ENCODE measurements at regions not wholly inside any gene's neighbourhood (a gene's known extent, or its start where the extent isn't known, plus 50 kb on each side); places are given as distances from the start of the nearest gene placed in this dataset.
A peak's percentile ranks its signal among the peaks of the same experiment; 100 is the strongest.

DNA sequence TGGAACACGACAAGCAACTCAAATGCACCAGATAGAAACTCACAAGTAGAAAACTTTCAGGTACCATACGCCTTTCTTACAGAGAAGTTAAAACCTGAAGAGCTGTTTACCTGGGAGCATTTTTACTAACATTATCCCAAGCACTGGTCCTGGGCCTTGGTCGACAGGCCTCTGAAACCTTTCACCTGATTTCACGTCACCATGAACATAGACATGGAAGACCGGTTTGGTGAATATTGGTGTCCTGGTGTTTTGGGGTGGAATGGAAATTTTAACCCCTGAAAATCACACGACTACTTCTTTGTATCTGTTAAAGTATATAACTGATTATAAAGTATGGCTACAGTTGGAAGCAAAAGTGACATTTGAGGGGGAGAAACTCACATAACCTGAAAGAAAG, 176.6 kb upstream of the ARGLU1 start:
- DNase-seq = no peak

DNA sequence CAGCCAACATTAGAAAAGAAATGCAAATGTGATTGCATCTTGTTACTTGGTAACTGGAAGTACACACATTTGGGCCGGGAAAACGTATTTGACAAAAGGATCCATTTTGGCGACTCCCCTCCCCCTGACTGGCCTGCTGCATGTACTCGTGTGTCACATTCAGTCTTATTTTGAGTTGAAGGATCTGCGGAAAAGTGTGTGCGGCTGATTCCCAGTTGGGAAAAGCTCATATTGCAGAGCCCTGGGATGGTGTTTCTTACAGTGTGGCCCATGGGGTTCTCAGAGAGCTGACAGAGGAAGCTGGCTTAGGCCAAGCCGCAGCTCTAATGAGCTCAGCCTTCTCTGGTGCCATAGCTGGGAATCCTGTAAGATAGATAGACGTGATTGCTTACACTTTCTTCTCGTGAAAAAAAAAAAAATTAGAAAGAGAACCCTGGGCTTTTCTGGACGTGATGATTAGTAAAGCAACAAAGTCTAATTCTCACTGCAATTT, 170.3 kb upstream of the ARGLU1 start:
- no peak for DNase-seq

DNA sequence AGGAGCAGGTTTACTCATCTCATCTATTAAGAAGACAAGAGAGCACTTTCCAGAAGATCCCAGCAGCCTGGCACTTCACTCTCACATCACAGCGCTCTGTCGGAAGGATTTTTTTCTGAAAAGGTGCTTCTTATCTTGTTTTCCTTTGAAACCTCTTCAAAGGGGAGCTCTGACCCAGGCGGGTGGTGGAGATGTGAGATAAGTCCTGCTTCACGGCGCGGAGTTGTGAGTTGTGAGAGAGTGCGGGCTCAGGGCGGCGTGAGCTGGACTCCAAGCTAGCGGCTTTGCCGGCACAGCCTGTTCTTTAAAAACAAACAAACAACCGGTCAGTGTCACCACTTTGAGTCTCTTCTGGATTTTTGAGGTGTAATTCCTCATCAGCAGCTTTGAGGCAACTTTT, 169.0 kb upstream of the ARGLU1 start:
- no peak for DNase-seq

DNA sequence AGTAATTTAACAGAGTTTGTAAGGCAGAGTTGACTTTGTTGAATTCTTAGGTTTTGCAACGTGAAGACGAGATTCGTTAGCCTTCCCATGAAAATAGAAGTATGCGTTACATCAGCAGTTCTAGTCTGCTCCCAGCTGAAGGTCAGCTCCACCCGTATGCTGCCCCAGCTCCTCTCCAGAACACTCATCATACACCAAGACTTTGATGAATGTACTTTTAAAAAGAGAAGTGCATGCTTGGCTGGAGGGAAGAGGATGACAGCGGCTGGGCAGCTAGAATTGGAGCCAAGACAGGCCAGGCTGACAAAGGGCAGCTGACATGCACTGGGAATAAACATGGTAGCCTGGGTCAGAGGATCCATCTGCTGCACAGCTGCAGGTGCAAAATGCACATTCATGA, 166.3 kb upstream of the ARGLU1 start:
- DNase-seq = no peak

DNA sequence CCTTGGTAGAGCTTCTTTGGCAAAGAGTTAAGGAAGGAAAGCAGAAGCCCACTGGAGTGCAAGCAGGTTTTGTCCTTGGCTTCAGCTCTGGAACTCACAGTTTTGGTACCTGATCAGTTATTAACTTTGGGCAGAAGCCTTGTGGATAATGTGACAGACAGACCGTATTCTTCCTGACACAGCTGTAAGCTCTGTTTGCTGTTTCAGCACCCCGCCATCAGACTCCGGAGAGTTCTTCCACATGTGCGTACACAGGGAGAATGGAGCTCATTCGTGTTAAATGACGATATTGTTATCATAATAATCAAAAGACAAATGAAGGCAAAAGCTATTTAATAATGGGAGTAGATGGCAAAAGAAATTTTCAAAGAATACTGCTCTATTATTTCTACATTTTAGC, 155.1 kb upstream of the ARGLU1 start:
- no peak for DNase-seq

DNA sequence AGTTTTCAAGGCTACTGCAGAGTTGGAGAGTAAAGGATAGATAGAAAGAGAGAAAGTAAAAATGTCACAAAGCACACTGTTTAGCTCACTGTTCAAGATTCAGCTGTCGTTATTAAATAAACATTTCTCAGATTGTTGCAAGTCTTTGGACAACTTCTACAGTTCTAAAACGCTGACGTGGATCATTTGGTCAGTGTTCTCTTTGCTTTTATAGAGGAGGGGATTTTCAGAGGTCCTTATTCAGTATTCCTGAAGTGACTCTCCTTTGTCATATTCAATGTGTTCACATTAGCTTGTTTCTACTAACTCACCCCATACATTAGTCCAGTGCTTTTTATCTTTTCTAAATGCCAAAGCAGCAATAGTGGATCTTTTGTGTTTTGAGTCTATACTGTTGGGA, 154.7 kb upstream of the ARGLU1 start:
- no peak for DNase-seq

DNA sequence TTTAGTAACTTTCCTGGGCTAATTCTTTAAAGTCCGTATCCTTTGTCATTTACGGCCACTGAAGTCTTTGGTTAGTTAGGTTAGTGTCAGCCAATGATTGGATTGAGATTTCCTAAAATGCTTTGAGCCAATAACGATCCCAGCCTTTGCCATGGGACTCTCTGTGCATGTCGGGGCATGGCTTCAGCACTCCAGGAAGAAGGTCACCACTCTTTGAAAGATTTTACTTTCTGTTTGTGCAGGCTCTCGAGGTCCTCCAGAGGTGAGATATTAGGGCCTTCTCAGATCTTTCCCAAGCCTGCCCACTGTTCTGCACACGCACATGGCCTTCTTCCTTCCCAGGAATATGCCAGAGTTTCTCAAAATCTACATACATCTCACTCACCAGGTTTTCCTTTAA, 153.7 kb upstream of the ARGLU1 start:
- no peak for DNase-seq

DNA sequence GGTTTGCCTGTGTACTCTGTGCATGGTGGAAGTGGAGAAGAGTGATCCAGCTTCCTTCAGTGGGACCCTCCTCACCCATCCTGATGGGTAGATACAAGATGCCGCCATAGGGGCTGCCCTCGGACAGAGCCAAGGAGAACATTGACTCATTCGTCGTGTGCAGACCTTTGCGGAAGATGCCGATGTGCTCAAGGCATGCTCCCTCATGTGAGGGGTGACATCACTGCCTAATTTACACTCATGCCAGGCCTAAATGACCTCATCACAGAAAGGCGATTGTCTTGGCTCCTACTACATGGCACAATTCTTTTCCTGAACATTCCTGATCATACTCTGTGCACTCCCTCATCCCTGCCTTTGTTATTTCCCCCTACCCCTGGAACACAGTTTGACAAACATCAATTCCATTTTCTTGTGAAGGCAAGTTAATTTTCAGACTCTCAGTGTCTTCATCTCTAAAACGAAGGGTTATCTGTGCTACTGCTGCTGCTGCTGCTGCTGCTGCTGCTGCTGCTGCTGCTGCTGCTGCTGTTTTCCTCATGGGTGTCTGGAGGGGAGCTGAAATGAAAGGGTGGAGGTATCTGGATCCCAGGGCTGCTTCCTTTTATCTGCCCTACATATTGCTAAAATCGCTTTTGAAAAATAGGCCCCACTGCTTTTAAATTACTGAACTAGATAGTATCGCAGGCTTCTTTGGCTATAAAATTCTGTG, 146.5 kb upstream of the ARGLU1 start:
- no peak for DNase-seq

DNA sequence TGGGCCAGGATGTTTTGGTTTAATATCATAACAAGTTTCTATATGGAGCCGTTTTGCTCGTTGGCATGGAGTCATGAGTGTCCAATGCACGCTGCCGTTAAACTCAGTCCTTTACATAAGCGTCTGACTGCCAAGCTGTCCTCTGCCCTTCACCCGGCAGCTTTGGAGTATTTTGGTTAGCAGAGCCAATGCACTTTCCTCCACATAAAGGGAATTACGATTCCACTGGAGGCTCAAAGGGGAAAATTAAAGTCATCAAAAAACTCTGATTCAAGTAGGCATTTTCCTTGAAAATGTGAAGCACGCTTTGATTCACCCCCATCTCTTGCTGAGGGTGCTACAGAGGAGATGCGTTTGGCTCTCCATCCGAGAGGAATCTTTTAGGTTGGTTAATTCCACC, 144.4 kb upstream of the ARGLU1 start:
- no peak for DNase-seq

DNA sequence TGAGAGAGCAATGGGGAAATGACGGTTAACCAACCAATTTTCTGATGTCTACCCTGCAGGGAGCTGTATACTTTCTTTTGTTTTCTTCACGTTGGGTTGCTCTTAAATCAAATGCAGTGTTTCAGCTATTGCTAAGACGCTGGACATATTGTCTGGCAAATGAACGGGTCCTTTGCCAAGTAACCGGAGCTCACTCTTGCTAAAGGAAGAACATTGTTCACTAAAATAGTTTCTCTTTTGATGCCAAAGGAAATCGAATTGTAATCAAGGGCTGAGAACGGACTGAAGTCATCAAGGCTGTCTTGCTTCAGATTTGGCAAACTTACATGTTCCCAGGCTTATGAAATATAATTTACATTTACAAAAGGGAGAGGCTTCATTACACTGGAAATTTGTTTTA, 142.3 kb upstream of the ARGLU1 start:
- no peak for DNase-seq

DNA sequence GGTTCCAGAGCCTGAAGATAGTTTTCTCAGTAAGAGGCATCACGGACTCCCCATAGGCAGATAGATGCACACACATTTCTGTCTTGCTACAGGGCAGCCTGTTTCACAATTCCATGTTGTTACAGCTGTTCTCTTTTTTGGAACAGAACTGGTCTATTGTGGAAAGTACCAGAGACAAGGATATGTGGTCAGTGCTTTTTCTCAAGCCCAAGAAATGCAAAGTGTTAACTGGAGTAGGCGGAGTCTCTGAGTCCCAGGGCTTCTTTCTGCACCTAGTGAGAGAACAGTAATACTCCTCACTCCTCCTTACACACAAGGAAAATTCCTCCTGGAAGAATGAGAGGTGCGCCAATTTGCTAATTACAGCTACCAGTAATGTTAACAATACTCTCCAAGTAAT, 141.6 kb upstream of the ARGLU1 start:
- DNase-seq = no peak

DNA sequence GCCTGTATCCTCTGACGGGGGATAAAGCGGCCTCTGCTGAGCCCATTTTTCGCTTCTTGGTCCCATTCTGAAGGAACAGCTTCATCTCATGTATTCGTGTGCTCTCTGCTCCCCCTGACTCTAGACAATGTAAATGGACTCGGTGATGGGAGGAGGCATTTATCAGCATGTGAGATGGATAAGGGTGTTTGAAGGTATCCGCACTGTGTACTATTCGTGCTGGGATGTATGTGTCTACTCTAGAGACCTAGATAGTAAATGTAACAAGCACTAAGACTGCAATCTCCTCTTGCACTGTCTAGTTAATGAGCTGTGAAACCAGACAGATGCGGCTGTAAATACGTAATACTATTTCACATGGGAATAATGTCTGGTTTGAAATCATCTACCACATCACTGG, 134.6 kb upstream of the ARGLU1 start:
- DNase-seq = no peak

DNA sequence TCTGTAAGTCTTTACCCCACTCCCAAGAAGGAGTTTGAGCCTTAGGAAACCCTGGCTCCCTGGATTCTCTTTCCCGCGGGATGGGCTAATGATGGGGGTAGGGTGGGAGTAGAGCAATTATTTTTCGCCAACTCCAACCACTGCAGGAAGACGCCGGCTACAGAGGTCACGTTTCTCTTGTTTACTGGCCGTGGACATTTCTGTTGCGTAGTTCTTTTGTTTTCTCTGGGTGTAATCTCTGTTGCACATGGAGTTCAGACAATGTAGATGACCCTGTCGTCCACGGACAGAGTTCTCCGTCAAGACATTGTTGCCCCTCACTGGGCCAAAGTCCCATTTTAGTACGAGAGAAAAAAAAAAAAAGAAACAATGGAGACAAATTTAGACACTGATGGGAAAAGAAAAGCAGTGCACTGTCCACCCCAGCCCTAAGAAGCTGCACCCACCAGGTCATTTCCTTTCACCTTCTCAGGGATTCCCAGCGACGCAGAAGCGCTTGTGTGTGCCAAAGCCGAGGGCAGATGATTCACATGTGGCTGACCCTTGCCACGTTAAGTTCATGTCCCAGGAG, 133.9 kb upstream of the ARGLU1 start:
- no peak for DNase-seq

DNA sequence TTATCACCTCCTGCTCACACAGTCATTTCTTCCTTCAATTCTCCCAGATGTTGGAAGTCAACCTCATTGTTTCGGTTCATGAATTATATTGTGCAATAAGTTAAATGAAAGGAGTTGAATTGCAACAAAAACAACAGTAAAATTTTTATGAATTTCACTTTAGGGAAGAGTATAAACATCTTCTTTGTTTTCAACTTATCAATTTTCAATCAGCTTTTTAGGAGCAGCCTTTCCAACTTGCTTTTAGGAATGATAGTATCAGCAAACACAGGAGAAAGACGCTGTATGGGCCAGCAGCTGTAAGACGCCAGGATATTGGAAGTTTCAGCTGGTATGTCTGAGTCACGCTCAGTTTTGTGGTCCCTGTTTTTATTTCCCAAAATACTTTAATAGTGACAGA, 132.5 kb upstream of the ARGLU1 start:
- no peak for DNase-seq

DNA sequence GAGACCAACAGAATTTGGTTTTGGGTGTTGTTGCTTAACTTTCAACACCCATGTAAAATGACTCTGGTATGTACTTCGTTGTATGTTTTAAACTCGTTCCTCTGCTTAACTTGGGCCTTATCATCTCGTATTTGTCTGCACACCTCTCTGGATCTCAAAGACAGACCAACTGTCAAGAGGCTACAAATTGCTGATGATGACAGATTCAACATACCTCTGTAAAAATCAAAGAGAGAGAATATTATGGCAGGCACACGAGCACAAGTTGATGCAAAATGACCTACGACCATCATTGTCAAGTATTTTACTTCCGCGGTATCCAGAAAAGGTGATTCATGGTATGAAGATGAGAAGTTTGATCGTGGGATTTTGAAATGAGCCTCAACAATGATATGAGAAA, 132.1 kb upstream of the ARGLU1 start:
- DNase-seq = no peak

DNA sequence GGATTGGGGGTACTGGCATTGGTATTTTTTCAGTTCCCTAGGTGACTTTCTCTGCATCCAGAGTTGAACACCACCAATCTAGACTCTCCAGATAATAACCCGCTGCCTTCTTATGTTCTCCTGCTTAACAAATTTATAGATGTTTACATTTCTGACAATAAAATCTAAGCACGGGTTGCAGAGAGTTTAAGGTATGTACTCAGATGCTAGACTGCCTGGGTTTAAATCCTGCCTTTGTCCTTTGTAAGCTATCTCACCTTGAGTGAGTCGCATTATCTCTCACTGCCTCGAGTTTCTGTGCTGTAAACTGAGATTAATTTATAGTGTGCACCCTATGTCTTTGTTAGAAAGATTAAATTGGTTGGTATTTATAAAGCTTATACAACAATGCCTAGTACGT, 131.4 kb upstream of the ARGLU1 start:
- no peak for DNase-seq

DNA sequence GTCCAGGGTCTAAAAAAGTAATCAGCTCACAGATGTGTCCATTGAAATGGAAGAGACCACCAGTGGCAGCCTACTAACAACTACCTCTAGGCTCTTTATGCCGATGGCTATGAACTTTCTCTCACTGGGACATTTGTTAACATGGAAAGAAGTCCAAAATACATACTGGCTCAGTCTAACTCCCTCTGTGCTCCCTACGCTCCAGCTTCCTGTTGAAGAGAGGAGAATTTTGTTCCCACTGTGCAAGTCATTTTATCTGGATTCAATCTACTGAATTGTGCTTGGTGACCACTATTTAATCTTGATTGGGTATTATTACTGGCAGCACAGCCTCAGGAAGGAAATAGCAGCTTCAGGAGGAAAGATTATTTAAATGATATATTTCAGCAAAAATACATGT, 128.8 kb upstream of the ARGLU1 start:
- no peak for DNase-seq

DNA sequence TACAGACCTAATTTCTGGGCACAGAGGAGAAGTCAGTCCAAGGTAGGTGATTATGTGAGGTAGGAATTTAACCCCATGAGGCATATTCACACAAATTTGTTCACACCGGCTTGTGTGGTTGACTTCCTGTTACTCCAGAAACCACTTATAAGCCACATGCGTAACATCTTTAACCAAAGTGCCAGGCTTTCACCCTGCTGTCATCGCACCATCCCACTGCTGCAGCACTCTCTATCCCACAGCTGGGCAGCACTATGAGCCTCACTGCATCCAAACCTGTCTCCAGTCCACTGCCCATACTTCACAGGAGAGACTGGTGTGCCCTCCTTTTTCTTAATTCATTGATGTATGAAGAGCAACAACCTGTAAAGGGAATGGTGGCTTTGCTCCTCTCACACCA, 128.2 kb upstream of the ARGLU1 start:
- DNase-seq = peak; percentile 10

DNA sequence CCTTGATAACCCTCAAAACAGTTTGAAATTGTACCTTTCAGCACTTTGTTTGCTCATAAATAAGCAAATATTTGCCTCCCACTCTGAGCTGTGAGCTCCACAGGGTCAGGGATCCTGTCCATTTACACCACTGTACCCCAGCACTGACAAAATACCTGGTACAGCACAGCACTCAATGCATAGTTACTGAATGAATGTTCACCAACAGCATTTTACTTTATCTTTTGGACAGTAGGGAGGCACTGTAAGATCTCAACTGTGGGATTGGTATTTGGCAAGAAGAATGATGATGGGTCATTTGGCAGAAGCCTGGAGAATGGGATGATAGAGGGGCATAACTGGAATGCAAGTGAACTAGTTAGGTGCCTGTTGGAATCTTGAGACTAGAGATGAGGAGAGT, 127.2 kb upstream of the ARGLU1 start:
- DNase-seq = no peak

DNA sequence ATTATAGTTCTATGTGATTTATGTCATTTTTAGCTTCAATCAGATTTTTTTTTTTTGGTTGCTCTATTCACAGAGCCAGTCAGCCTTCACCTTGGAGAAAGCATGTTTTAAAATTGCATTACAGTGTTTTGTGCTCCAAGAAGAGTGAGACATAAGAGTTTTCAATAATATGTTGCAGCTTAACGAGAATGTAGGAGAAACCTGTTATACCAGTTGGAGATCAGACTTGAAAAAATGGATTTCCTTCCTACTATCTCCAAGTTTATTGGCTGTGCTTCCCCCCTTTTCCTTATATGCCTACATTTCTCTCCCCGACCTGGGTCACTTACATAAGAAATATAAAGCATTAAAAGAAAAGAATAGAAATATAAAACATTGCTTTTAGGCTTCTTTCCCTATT, 123.9 kb upstream of the ARGLU1 start:
- DNase-seq = no peak

DNA sequence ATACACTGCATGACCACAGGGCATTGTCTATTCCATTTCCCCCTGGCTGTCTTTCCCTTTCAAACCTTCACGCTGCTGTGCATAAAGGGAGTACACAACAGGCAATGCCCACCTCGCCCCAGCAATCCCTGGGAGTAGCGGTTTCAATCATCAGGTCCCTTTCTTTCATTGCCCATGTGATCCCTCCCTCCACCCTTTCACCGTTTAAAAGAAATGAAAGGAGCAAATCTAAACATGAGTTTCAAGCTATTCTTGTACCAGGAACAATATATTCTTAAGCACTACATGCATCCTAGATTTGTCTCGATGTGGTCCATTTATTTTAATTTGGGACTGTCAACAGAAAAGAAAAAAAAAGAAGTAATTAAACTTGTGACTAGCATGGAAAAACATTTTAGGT, 123.4 kb upstream of the ARGLU1 start:
- DNase-seq = no peak

DNA sequence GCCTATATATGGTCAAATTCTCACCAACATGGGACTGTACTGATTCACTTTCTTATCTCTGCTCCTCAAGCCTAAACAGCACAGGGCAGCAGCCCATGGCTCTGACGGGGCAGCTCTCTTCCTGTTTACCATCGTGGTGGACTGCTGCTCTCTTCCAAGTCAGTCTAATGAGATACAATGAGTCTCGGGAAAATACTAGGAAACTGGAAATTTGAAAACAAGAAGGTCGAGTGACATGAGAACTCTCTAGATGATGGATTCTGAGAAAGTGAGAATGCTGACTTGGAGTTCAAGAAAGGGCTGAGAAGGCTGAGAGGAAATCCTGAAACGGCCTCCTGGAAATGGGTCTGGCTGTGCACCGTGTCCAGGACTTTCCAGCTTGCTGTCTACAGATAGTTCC, 122.8 kb upstream of the ARGLU1 start:
- DNase-seq = no peak

DNA sequence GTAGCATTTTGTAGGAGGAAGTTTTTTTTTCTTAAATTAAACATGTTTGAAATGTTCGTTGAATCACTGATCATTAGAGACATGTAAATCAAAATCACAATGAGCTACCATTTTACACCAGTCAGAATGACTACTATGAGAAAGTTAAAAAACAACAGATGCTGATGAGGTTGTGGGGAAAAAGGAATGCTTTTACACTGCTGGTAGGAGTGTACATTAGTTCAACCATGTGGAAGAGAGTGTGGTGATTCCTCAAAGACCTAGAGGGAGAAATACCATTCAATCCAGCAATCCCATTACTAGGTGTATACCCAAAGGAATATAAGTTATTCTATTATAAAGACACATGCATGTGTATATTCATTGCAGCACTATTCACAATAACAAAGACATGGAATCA, 122.0 kb upstream of the ARGLU1 start:
- DNase-seq = no peak

DNA sequence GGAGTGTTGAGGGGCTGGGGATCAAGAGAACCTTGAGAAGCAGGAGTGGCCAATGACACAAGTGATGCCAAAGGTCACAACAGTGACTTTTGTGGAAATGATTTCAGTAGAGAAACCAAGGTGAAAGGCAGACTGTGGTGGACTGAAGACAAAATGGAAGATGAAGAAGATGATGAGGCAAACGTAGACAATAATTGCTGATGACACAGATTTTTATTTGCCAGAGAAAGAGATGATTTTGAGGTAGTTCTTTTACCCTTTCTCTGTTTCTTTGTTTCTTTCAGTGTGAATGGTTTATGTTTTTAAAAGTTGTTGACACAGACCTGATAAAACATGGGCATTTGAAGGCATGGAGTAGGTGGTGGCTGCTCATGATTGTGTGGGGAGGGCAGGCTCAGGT, 121.0 kb upstream of the ARGLU1 start:
- no peak for DNase-seq

DNA sequence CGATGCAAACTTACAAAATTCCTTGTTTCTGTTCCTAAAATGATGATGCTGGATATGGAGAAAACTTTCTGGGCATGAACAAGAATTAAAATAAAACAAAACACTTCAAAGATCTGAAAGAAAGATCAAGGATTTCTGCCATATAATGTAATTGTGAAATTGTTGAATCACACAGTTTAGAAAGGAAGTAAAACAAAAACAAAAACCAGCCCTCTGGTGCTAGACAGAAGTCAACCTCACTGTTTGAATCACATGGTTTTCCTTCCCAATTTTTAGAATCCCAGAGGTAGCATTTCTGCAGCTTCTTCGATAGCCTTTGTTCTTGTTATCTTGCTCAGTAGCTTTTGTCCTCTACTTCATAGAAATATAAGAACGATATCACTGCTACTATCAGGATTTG, 118.2 kb upstream of the ARGLU1 start:
- DNase-seq = no peak

Data from CD4-positive, alpha-beta T cell treated with Interleukin-10 for 1 hour (primary cell).